AG09309 (cell line): ENCODE measurements at regions not wholly inside any gene's neighbourhood (a gene's known extent, or its start where the extent isn't known, plus 50 kb on each side); places are given as distances from the start of the nearest gene placed in this dataset.

ENCODE experiments used
- DNase-seq: peaks from one replicate; pipeline ENCODE4 v3.0.0-alpha.2; 2010; ENCODE audit warnings: low read depth
- H3K4me3 ChIP-seq: 2 replicates; pipeline ENCODE4 v1.5.1; 2011; ENCODE audit warnings: mild to moderate bottlenecking, low read depth, low read length, moderate library complexity; ENCODE audit not compliant: control insufficient read depth
- CTCF ChIP-seq: IDR thresholded peaks from 2 replicates; pipeline ENCODE4 v1.5.1; 2011; ENCODE audit warnings: mild to moderate bottlenecking, low read depth, low read length, inconsistent platforms; ENCODE audit not compliant: insufficient read depth, control insufficient read depth; ENCODE audit errors: missing control alignments

GRCh38 chr3:111269777-111270176, 198.2 kb downstream of the NECTIN3 start:
- no peak for TF ChIP-seq CTCF
- DNase-seq: no peak
- H3K4me3 ChIP-seq: no peak overlapping the region

DNA sequence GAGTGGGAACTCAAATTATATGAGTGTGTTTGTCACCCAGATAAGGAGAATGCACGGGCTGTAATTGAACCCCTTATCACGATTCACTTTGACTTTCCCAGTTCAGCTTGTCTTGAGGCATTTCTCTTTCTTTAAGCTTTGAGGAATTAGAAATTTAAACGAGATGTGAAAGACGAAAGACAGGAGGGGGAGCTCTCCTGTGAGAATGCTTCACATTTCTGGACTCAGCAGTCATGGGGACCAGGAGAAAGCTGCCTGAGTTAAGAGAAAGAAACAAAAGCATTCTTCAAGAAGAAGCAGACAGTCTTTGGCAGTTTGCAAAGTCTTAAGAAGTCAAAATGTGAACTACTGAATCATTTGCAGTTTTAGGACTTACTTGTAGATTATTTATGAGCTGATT, 205.6 kb downstream of the NECTIN3 start:
- no peak overlapping the region for H3K4me3 ChIP-seq
- DNase-seq: peak; percentile 31
- peak; percentile 50 for TF ChIP-seq CTCF

DNA sequence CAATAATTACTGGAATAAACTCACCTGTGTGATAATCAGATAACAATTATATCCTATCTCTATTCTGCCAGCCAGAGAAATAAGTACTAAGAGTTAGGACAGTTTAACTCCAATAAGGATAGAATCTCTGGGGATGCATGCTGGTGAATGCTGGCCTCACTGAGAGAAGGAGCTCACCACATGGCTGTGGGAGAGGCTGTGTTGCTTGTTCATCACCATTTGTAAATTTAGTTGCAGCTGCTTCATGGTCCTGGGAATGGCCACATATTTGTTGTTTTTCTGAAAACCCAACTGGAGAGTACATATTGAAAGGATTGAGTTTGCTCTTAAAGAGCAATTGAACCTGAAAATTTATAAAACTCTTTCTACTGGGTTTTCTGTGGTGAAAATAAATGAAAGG, 207.3 kb downstream of the NECTIN3 start:
- no peak for DNase-seq
- TF ChIP-seq CTCF: no peak
- H3K4me3 ChIP-seq: no peak overlapping the region

- no peak for DNase-seq
- TF ChIP-seq CTCF: no peak
- H3K4me3 ChIP-seq: no peak overlapping the region
Measured at GRCh38 chr3:111282024-111282423, 210.4 kb downstream of the NECTIN3 start.

GRCh38 chr3:111283165-111283564, 211.5 kb downstream of the NECTIN3 start:
- TF ChIP-seq CTCF: no peak
- DNase-seq: no peak
- H3K4me3 ChIP-seq: no peak overlapping the region

- TF ChIP-seq CTCF: no peak
- DNase-seq: no peak
- H3K4me3 ChIP-seq: no peak overlapping the region
Measured at GRCh38 chr3:111284503-111285183, 213.0 kb downstream of the NECTIN3 start.

DNA sequence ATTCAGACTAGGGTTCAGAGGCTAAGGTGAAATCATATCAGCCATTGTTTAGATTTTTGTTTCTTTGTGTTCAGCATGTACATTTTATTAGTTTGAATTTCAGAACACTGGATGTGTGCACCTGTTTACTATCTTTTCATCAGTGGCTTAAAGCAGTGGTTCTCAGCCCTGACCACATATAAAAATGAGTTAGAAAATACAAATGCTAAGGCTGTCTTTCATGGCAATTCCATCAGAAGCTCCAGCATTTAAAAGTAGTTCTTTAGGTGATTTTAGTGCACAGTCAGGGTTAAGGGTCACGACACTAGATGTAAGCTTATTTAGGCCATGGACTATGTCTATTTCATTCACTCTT, 213.5 kb downstream of the NECTIN3 start:
- no peak overlapping the region for H3K4me3 ChIP-seq
- no peak for TF ChIP-seq CTCF
- no peak for DNase-seq
